K562 (cell line): ENCODE measurements at regions not wholly inside any gene's neighbourhood (a gene's known extent, or its start where the extent isn't known, plus 50 kb on each side); places are given as distances from the start of the nearest gene placed in this dataset.

Experiments
- ATAC-seq: fragments of 200-7000 bp; cut with Tn5 transposase; 3 replicates; pipeline ENCODE4 v1.9.1; 2020; ENCODE audit warnings: moderate library complexity
- BruUV-seq: library from RNA; stranded (reverse); fragments of 400-500 nt; replicated peaks from 2 replicates; lab custom pipeline; 2021; lab: Mats Ljungman, UMichigan
- CTCF ChIA-PET: fragments of 300-600 bp; formaldehyde crosslinking; extraction: SDS; loops from one replicate; lab custom pipeline; 2021; ENCODE audit warnings: low intra/inter-chr PET ratio; lab: Yijun Ruan, JAX
- POLR2A ChIA-PET: fragments of 300-600, 350-650 bp; sonication (Branson Sonifier 250); formaldehyde crosslinking; extraction: SDS; loops from one replicate; lab custom pipeline; 2021; ENCODE audit warnings: antibody characterized with exemption, inconsistent platforms; lab: Yijun Ruan, JAX
- DNase-seq, 4 experiments: peaks; one replicate each; pipeline versions ENCODE4 v3.0.0 to v3.0.0-alpha.2; 2011 to 2018; ENCODE audit warnings: low spot score in 3 of 4, mixed read lengths in 3 of 4; ENCODE audit errors: extremely low read depth in 1 of 4
- FAIRE-seq: peaks from 2 replicates; lab custom pipeline; 2011; peaks lifted over from hg19 to GRCh38; lab: Jason Lieb, UNC
- H2AFZ ChIP-seq: 2 replicates; pipeline ENCODE4 v1.6.0; 2011; ENCODE audit warnings: low read depth, low read length, control low read depth, inconsistent platforms
- H3K27ac ChIP-seq: fragments of 200-600 bp; 3 replicates; pipeline ENCODE4 v1.8.0; 2011; ENCODE audit warnings: low read depth, mild to moderate bottlenecking, control low read depth, inconsistent platforms, low read length, moderate library complexity, mixed read lengths; ENCODE audit errors: extremely low read depth
- H3K27me3 ChIP-seq, 2 experiments: fragments of 300-600 bp in 1 of 2; 2 replicates in 1 of 2; 3 replicates in 1 of 2; pipeline versions ENCODE4 v1.6.0 to v1.8.0; 2011; ENCODE audit warnings: inconsistent platforms in 2 of 2, low read length in 2 of 2, mild to moderate bottlenecking in 1 of 2, mixed read lengths in 1 of 2, moderate library complexity in 1 of 2; ENCODE audit not compliant: control insufficient read depth in 2 of 2, insufficient read depth in 2 of 2
- H3K36me3 ChIP-seq: fragments of 300-600 bp; 3 replicates; pipeline ENCODE4 v1.8.0; 2011; ENCODE audit warnings: mild to moderate bottlenecking, low read length, inconsistent platforms; ENCODE audit not compliant: control insufficient read depth, insufficient read depth
- H3K4me1 ChIP-seq, 2 experiments: fragments of 200-600 bp in 1 of 2; replicated peaks in 1 of 2; 2 replicates in 1 of 2; 3 replicates in 1 of 2; pipeline versions ENCODE4 v1.5.1 to v1.8.0; 2011; ENCODE audit warnings: inconsistent platforms in 2 of 2, low read length in 2 of 2, mild to moderate bottlenecking in 1 of 2, mixed read lengths in 1 of 2, moderate library complexity in 1 of 2; ENCODE audit not compliant: control insufficient read depth in 2 of 2, insufficient read depth in 2 of 2
- H3K4me2 ChIP-seq: 2 replicates; pipeline ENCODE4 v1.6.1; 2011; ENCODE audit warnings: low read length, control low read depth, inconsistent platforms, mixed read lengths; ENCODE audit not compliant: insufficient read depth
- H3K4me3 ChIP-seq: fragments of 200-600 bp; sonication (generic), shearing (Covaris generic); 2 replicates; pipeline ENCODE4 v1.5.1; 2016; ENCODE audit warnings: control low read depth, inconsistent platforms
- H3K79me2 ChIP-seq: fragments of 200-600 bp; 3 replicates; pipeline ENCODE4 v1.8.0; 2011; ENCODE audit warnings: low read length, inconsistent platforms; ENCODE audit not compliant: control insufficient read depth, insufficient read depth
- H3K9ac ChIP-seq, 2 experiments: 2 replicates each; pipeline versions ENCODE4 v1.6.0 to v1.6.1; 2011; ENCODE audit warnings: low read depth in 2 of 2, low read length in 2 of 2, control low read depth in 1 of 2, inconsistent platforms in 1 of 2, mild to moderate bottlenecking in 1 of 2, mixed read lengths in 1 of 2; ENCODE audit not compliant: insufficient read depth in 1 of 2
- H3K9me1 ChIP-seq: one replicate; pipeline ENCODE4 v1.6.0; 2011; ENCODE audit warnings: inconsistent platforms, mild to moderate bottlenecking, low read length, moderate library complexity; ENCODE audit not compliant: control insufficient read depth, insufficient read depth
- H3K9me3 ChIP-seq: replicated peaks from 2 replicates; pipeline ENCODE4 v1.5.1; 2011; ENCODE audit warnings: low read depth, low read length, inconsistent platforms; ENCODE audit not compliant: control insufficient read depth, insufficient read depth
- H4K20me1 ChIP-seq: replicated peaks from 2 replicates; pipeline ENCODE4 v1.6.1; 2011; ENCODE audit warnings: low read length, inconsistent platforms, mixed read lengths; ENCODE audit not compliant: control insufficient read depth, insufficient read depth
- CHD1 ChIP-seq: fragments of 200-600 bp; sonication (generic); IDR thresholded peaks from one replicate; pipeline ENCODE4 v1.6.1; 2012; ENCODE audit warnings: mild to moderate bottlenecking, moderate library complexity, low read length, inconsistent platforms
- COPS2 ChIP-seq: fragments of 450-650 bp; conservative IDR thresholded peaks from 2 replicates; pipeline ENCODE4 v1.6.1; 2016; ENCODE audit warnings: mild to moderate bottlenecking, moderate library complexity
- FOXO4 ChIP-seq: fragments of 450-650 bp; formaldehyde crosslinking; IDR thresholded peaks from 2 replicates; pipeline ENCODE4 v1.4.0; 2020; ENCODE audit warnings: mild to moderate bottlenecking, moderate library complexity
- MGA ChIP-seq: fragments of 450-650 bp; IDR thresholded peaks from 2 replicates; pipeline ENCODE4 v1.6.1; 2016; ENCODE audit warnings: mild to moderate bottlenecking, moderate library complexity
- RNF219 ChIP-seq: fragments of 250-450 bp; sonication (Bioruptor Pico); IDR thresholded peaks from 2 replicates; pipeline ENCODE4 v1.5.0; 2022; ENCODE audit warnings: mild to moderate bottlenecking
- SRSF7 ChIP-seq: fragments of 200-400 bp; formaldehyde crosslinking; optimal IDR thresholded peaks from 2 replicates; pipeline ENCODE3; 2017; ENCODE audit warnings: mild to moderate bottlenecking, low read depth, low read length
- TAF7 ChIP-seq: fragments of 450-650 bp; IDR thresholded peaks from 2 replicates; pipeline ENCODE4 v1.6.1; 2016; ENCODE audit warnings: missing genetic modification characterization, missing compliant biosample characterization
- ZFP30 ChIP-seq: fragments of 250-450 bp; sonication (Bioruptor Pico); IDR thresholded peaks from 2 replicates; pipeline ENCODE4 v1.8.0; 2022; ENCODE audit warnings: moderate library complexity, mild to moderate bottlenecking, inconsistent platforms, borderline replicate concordance
- ZNF174 ChIP-seq: fragments of 250-450 bp; sonication (Bioruptor Pico); IDR thresholded peaks from 2 replicates; pipeline ENCODE4 v1.4.0; 2020; ENCODE audit warnings: mild to moderate bottlenecking
- WGBS: fragments of 100-300 bp; shearing (Covaris generic); methylation state at CpG from one replicate; pipeline ENCODE4 v1.1.6; 2016; ENCODE audit warnings: low coverage, mixed read lengths; ENCODE audit not compliant: insufficient coverage; ENCODE audit errors: missing lambda C conversion rate; 5-methylcytosine and 5-hydroxymethylcytosine counted together
- in situ Hi-C: fragments of 300-500 bp; cut with MboI; formaldehyde crosslinking; loops from 4 replicates; pipeline ENCODE4 v1.15.0; 2018; ENCODE audit warnings: inconsistent platforms, mixed read lengths
- intact Hi-C: fragments of 100-400 bp; cut with micrococcal nuclease; formaldehyde crosslinking; loops from 2 replicates; pipeline ENCODE4 v1.14.2; 2022

- DNase-seq (no peak), ATAC-seq (no peak), FAIRE-seq (no peak)
- Histone ChIP-seq H3K9ac (no peak overlapping the region), H3K27me3 (no peaks in the 10 kb centered on the region), H3K4me3 (no peak overlapping the region), H3K9me1 (no peaks in the 10 kb centered on the region), H3K9me3 (no peaks in the 10 kb centered on the region), H3K4me2 (no peak overlapping the region), H3K4me1 (no peaks in the 10 kb centered on the region), H3K27ac (no peak overlapping the region), H3K79me2 (no peaks in the 10 kb centered on the region), H4K20me1 (no peaks in the 10 kb centered on the region), H3K36me3 (no peaks in the 10 kb centered on the region), H2AFZ (no peak overlapping the region)
- WGBS = 0% methylated on average over 2 of the region's 2 CpGs
- in situ Hi-C loops (no loop called here), intact Hi-C loops (no loop called here)
- POLR2A ChIA-PET = no interaction called here
- BruUV-seq = no TSS peak
- CTCF ChIA-PET = no interaction called here
- TF ChIP-seq ZFP30 (no peak), SRSF7 (no peak), ZNF174 (no peak), COPS2 (no peak), RNF219 (CRISPR knock-in tag) (no peak), MGA (no peak), TAF7 (tag) (no peak), FOXO4 (CRISPR knock-in tag) (no peak), CHD1 (no peak)
Observed at GRCh38 chr14:106538201-106538600, 1011.8 kb downstream of the TMEM121 start.
